Astrocyte (in vitro differentiated cells and primary cell): ENCODE measurements at regions not wholly inside any gene's neighbourhood (a gene's known extent, or its start where the extent isn't known, plus 50 kb on each side); places are given as distances from the start of the nearest gene placed in this dataset.
"Not testable (repeated sequence)": the region's sequence is repeated elsewhere in the genome, so short reads cannot be mapped to it uniquely, and the experiment has no call there.

ENCODE experiments used
- EZH2 ChIP-seq: IDR thresholded peaks from 2 replicates; pipeline ENCODE4 v1.6.1; 2012; ENCODE audit warnings: mild to moderate bottlenecking, low read length, inconsistent platforms; ENCODE audit not compliant: insufficient read depth
- TF ChIP-seq, protein P1 (sequence below): IDR thresholded peaks from 2 replicates; pipeline ENCODE4 v1.5.1; 2011; ENCODE audit warnings: low read depth, mild to moderate bottlenecking, inconsistent platforms, low read length, moderate library complexity; ENCODE audit not compliant: insufficient read depth

DNA sequence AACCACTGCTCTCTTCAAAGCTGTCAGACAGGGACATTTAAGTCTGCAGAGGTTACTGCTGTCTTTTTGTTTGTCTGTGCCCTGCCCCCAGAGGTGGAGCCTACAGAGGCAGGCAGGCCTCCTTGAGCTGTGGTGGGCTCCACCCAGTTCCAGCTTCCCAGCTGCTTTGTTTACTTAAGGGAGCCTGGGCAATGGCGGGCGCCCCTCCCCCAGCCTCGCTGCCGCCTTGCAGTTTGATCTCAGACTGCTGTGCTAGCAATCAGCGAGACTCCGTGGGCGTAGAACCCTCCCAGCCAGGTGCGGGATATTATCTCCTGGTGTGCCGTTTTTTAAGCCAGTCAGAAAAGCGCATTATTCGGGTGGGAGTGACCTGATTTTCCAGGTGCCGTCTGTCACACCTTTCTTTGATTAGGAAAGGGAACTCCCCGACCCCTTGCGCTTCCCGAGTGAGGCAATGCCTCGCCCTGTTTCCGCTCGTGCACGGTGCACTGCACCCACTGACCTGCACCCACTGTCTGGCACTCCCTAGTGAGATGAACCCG lies 764.5 kb upstream of the CDH6 start:
- TF ChIP-seq, protein P1, sequence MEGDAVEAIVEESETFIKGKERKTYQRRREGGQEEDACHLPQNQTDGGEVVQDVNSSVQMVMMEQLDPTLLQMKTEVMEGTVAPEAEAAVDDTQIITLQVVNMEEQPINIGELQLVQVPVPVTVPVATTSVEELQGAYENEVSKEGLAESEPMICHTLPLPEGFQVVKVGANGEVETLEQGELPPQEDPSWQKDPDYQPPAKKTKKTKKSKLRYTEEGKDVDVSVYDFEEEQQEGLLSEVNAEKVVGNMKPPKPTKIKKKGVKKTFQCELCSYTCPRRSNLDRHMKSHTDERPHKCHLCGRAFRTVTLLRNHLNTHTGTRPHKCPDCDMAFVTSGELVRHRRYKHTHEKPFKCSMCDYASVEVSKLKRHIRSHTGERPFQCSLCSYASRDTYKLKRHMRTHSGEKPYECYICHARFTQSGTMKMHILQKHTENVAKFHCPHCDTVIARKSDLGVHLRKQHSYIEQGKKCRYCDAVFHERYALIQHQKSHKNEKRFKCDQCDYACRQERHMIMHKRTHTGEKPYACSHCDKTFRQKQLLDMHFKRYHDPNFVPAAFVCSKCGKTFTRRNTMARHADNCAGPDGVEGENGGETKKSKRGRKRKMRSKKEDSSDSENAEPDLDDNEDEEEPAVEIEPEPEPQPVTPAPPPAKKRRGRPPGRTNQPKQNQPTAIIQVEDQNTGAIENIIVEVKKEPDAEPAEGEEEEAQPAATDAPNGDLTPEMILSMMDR: not testable (repeated sequence)
- not testable (repeated sequence) for TF ChIP-seq EZH2
